Prostate gland (tissue), 2 donors: ENCODE measurements at regions not wholly inside any gene's neighbourhood (a gene's known extent, or its start where the extent isn't known, plus 50 kb on each side); places are given as distances from the start of the nearest gene placed in this dataset.

Experiments
- DNase-seq: peaks from one replicate; pipeline ENCODE4 v3.0.0-alpha.2; 2019; ENCODE audit warnings: low spot score
- H3K27ac ChIP-seq, 2 donors: fragments of 200-600 bp; sonication (generic); 2 replicates each; pipeline ENCODE4 v1.5.1; 2017 to 2019
- H3K27me3 ChIP-seq: fragments of 200-600 bp; sonication (generic); replicated peaks from 2 replicates; pipeline ENCODE4 v1.5.1; 2019; ENCODE audit not compliant: insufficient read depth
- H3K36me3 ChIP-seq, 2 donors: fragments of 200-600 bp; sonication (generic); 1 replicate in 1 of 2; 2 replicates in 1 of 2; pipeline versions ENCODE4 v1.5.1 to v1.8.1; 2017 to 2019
- H3K4me1 ChIP-seq: fragments of 200-600 bp; sonication (generic); replicated peaks from 2 replicates; pipeline ENCODE4 v1.5.1; 2019
- H3K4me3 ChIP-seq, 2 donors: fragments of 200-600 bp; sonication (generic); 2 replicates each; pipeline ENCODE4 v1.5.1; 2017 to 2019
- H3K9me3 ChIP-seq: fragments of 200-600 bp; sonication (generic); 2 replicates; pipeline ENCODE4 v1.5.1; 2017
- CTCF ChIP-seq, 4 experiments: fragments of 200-600 bp in 2 of 4; fragments of 450-650 bp in 2 of 4; sonication (generic) in 2 of 4; IDR thresholded peaks; 1 replicate in 3 of 4; 2 replicates in 1 of 4; pipeline ENCODE4 v1.5.1; 2016 to 2019; ENCODE audit warnings: antibody characterized with exemption in 4 of 4, mild to moderate bottlenecking in 2 of 4, moderate library complexity in 2 of 4
- POLR2A ChIP-seq: fragments of 450-650 bp; IDR thresholded peaks from one replicate; pipeline ENCODE4 v1.6.1; 2016; ENCODE audit warnings: antibody characterized with exemption, mild to moderate bottlenecking
- POLR2AphosphoS5 ChIP-seq: sonication (generic); formaldehyde crosslinking; IDR thresholded peaks from one replicate; pipeline ENCODE4 v1.6.1; 2017; ENCODE audit warnings: antibody characterized with exemption
- WGBS: methylation state at CpG from one replicate; pipeline ENCODE4 v1.1.5; 2018; 5-methylcytosine and 5-hydroxymethylcytosine counted together
- intact Hi-C: fragments of 100-400 bp; cut with DNase I; formaldehyde crosslinking; loops from one replicate; pipeline ENCODE4 v1.14.2; 2022

GRCh38 chr15:39131609-39132008 is 449.3 kb upstream of the THBS1 start:
- Histone ChIP-seq H3K4me3 (no peak overlapping the region), H3K27ac (no peak overlapping the region), H3K36me3 (no peaks in the 10 kb centered on the region), H3K4me1 (peaks cover 2% of the 10 kb centered on the region), H3K27me3 (no peaks in the 10 kb centered on the region), H3K9me3 (no peaks in the 10 kb centered on the region)
- TF ChIP-seq POLR2AphosphoS5 (no peak), CTCF (IDR thresholded peaks at IDR 0.05) (no peak), POLR2A (no peak)
- WGBS = 65% methylated on average over 4 of the region's 4 CpGs
- no peak for DNase-seq
- intact Hi-C loops = no loop called here

- TF ChIP-seq POLR2A (no peak), CTCF (IDR thresholded peaks at IDR 0.05) (no peak), POLR2AphosphoS5 (no peak)
- H3K9me3 ChIP-seq = no peaks in the 10 kb centered on the region
- no peaks in the 10 kb centered on the region for H3K27me3 ChIP-seq
- intact Hi-C loops = no loop called here
- no peak for DNase-seq
- H3K4me3 ChIP-seq = no peak overlapping the region
- peaks cover 2% of the 10 kb centered on the region for H3K4me1 ChIP-seq
- 84% methylated on average over 3 of the region's 3 CpGs for WGBS
- H3K36me3 ChIP-seq = no peaks in the 10 kb centered on the region
- no peak overlapping the region for H3K27ac ChIP-seq
Measured at GRCh38 chr15:39132070-39132469, 448.8 kb upstream of the THBS1 start.

GRCh38 chr15:39132954-39133600 is 447.8 kb upstream of the THBS1 start:
- H3K27ac ChIP-seq = no peak overlapping the region
- intact Hi-C loops = no loop called here
- H3K4me3 ChIP-seq = no peak overlapping the region
- H3K9me3 ChIP-seq = no peaks in the 10 kb centered on the region
- 66% methylated on average over 2 of the region's 2 CpGs for WGBS
- H3K36me3 ChIP-seq = no peaks in the 10 kb centered on the region
- TF ChIP-seq POLR2AphosphoS5 = no peak
- no peak for TF ChIP-seq CTCF (IDR thresholded peaks at IDR 0.05)
- TF ChIP-seq POLR2A = no peak
- no peaks in the 10 kb centered on the region for H3K27me3 ChIP-seq
- H3K4me1 ChIP-seq = peaks cover 2% of the 10 kb centered on the region
- DNase-seq = no peak

- Histone ChIP-seq H3K36me3 (no peaks in the 10 kb centered on the region), H3K27me3 (no peaks in the 10 kb centered on the region), H3K9me3 (no peaks in the 10 kb centered on the region), H3K27ac (no peak overlapping the region), H3K4me3 (no peak overlapping the region), H3K4me1 (peaks cover 2% of the 10 kb centered on the region)
- no peak for TF ChIP-seq CTCF (IDR thresholded peaks at IDR 0.05)
- no peak for TF ChIP-seq POLR2AphosphoS5
- TF ChIP-seq POLR2A = no peak
- DNase-seq = no peak
- intact Hi-C loops = no loop called here
- WGBS = 84% methylated on average over 1 of the region's 1 CpG
Measured at GRCh38 chr15:39134282-39134681, 446.6 kb upstream of the THBS1 start.

- WGBS = 95% methylated on average over 7 of the region's 7 CpGs
- no peak overlapping the region for H3K27ac ChIP-seq
- intact Hi-C loops = no loop called here
Measured at GRCh38 chr15:39135989-39136388, 444.9 kb upstream of the THBS1 start.

More at GRCh38 chr15:39135989-39136388, 444.9 kb upstream of the THBS1 start:
- DNase-seq = no peak
- no peaks in the 10 kb centered on the region for H3K27me3 ChIP-seq
- H3K36me3 ChIP-seq = no peaks in the 10 kb centered on the region
- H3K4me1 ChIP-seq = peaks cover 2% of the 10 kb centered on the region
- TF ChIP-seq POLR2AphosphoS5 = no peak
- no peak for TF ChIP-seq POLR2A
- no peak for TF ChIP-seq CTCF (IDR thresholded peaks at IDR 0.05)
- H3K9me3 ChIP-seq = no peaks in the 10 kb centered on the region
- H3K4me3 ChIP-seq = no peak overlapping the region
